GM12878 (cell line): ENCODE measurements at regions not wholly inside any gene's neighbourhood (a gene's known extent, or its start where the extent isn't known, plus 50 kb on each side); places are given as distances from the start of the nearest gene placed in this dataset.

Experiments used
- GATAD2B ChIP-seq: fragments of 450-650 bp; conservative IDR thresholded peaks from 2 replicates; pipeline ENCODE4 v1.6.1; 2017; ENCODE audit warnings: low read depth, mild to moderate bottlenecking, moderate library complexity
- REST ChIP-seq: IDR thresholded peaks from 2 replicates; pipeline ENCODE4 v1.6.1; 2012; ENCODE audit warnings: mild to moderate bottlenecking, low read depth, low read length
- SIN3A ChIP-seq: IDR thresholded peaks from 2 replicates; pipeline ENCODE4 v1.6.1; 2012; ENCODE audit warnings: low read depth, low read length, improper control_type of control experiment
- TF ChIP-seq, protein P1 (sequence below): IDR thresholded peaks from 2 replicates; pipeline ENCODE4 v1.6.1; 2011; ENCODE audit warnings: low read depth, mild to moderate bottlenecking, low read length, moderate library complexity, borderline replicate concordance; ENCODE audit errors: extremely low read depth

- no peak for TF ChIP-seq SIN3A
- no peak for TF ChIP-seq GATAD2B
- TF ChIP-seq, protein P1, sequence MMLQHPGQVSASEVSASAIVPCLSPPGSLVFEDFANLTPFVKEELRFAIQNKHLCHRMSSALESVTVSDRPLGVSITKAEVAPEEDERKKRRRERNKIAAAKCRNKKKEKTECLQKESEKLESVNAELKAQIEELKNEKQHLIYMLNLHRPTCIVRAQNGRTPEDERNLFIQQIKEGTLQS = no peak
- no peak for TF ChIP-seq REST
Measured at GRCh38 chr22:26905076-26905475, 247.7 kb downstream of the MIAT start.
